ENCODE measurements at regions not wholly inside any gene's neighbourhood (a gene's known extent, or its start where the extent isn't known, plus 50 kb on each side); places are given as distances from the start of the nearest gene placed in this dataset.

DNA sequence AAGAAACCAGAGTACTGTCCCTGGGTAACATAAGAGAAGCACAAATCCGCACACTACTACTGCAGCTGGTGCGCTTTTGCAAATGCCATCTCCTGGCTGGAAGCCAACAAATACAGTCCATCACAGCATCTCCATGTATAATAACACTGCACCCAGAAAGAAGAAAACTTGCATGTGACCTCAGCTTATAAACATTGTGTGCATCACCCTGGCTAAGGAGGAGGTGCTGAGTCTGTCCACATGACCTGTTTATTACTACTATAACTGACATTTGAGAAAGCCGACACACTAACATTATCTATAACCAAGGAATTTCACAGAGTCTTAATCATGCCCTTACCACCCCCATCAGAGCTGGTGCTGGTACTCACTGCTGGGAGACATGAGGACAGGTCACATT is 516.8 kb downstream of the CFAP47 start:
- 54 to 67% methylated on average over 1 to 3 of the region's 3 CpGs for WGBS, 2 donors
- Histone ChIP-seq H3K27ac (no peak overlapping the region), H3K9me3 (no peaks in the 10 kb centered on the region), H3K4me1 (no peaks in the 10 kb centered on the region), H3K4me3 (no peak overlapping the region), H3K36me3 (no peaks in the 10 kb centered on the region), H3K27me3 (no peaks in the 10 kb centered on the region)
- DNase-seq = no peak
- intact Hi-C loops (cut with DNase I) = no loop called here
- TF ChIP-seq, protein P1, sequence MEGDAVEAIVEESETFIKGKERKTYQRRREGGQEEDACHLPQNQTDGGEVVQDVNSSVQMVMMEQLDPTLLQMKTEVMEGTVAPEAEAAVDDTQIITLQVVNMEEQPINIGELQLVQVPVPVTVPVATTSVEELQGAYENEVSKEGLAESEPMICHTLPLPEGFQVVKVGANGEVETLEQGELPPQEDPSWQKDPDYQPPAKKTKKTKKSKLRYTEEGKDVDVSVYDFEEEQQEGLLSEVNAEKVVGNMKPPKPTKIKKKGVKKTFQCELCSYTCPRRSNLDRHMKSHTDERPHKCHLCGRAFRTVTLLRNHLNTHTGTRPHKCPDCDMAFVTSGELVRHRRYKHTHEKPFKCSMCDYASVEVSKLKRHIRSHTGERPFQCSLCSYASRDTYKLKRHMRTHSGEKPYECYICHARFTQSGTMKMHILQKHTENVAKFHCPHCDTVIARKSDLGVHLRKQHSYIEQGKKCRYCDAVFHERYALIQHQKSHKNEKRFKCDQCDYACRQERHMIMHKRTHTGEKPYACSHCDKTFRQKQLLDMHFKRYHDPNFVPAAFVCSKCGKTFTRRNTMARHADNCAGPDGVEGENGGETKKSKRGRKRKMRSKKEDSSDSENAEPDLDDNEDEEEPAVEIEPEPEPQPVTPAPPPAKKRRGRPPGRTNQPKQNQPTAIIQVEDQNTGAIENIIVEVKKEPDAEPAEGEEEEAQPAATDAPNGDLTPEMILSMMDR (IDR thresholded peaks at IDR 0.05) = no peak
- no peak for TF ChIP-seq POLR2A (IDR thresholded peaks at IDR 0.05)

DNA sequence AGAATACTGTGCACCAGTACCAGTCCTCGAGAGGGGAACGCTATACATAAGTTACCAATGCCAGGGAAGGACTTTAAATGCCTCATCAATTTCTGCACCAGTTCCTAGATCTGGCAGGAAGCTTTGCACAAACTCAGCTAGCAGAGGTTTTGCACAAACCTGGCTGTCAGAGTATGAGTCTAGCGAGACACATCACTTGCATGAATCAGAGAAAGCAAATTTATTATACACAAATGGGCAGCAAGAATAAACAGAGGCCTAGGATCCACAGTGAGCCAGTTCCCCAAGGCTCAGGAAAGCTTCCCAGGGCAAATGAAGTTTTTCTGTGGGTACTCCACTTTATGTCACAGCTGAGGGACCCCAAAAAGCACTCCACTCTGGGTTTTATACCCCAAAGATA is 523.5 kb downstream of the CFAP47 start:
- Histone ChIP-seq H3K4me1 (no peaks in the 10 kb centered on the region), H3K27me3 (no peaks in the 10 kb centered on the region), H3K4me3 (no peak overlapping the region), H3K9me3 (no peaks in the 10 kb centered on the region), H3K27ac (no peak overlapping the region), H3K36me3 (no peaks in the 10 kb centered on the region)
- TF ChIP-seq POLR2A (IDR thresholded peaks at IDR 0.05) = no peak
- DNase-seq = no peak
- intact Hi-C loops (cut with DNase I) = no loop called here
- WGBS, 2 donors = 70 to 83% methylated on average over 2 to 3 of the region's 3 CpGs

DNA sequence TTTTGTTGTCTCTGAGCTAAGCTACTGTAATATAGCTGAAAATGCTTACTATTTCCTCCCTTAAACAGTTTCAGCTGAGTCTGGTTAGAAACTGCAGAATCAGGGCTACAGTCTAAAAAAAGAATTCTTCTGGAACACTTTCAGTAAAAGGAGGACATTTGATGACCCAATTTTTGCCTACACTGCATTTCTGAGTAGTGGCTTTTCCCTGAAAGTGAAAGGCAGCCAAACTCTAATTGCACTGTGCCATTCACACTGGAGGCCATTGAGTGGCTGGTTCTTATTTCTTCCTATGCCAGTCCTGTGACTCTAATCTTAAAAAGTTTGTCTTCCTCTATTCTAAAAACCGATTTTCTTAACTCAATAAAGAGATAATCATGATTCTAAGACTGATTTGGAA is 526.0 kb downstream of the CFAP47 start:
- H3K9me3 ChIP-seq = no peaks in the 10 kb centered on the region
- intact Hi-C loops (cut with DNase I) = no loop called here
- no peaks in the 10 kb centered on the region for H3K36me3 ChIP-seq
- DNase-seq = no peak
- TF ChIP-seq POLR2A (IDR thresholded peaks at IDR 0.05) = no peak
- TF ChIP-seq, protein P1 (IDR thresholded peaks at IDR 0.05) = no peak
- no peak overlapping the region for H3K27ac ChIP-seq
- H3K4me3 ChIP-seq = no peak overlapping the region
- H3K27me3 ChIP-seq = no peaks in the 10 kb centered on the region
- no peaks in the 10 kb centered on the region for H3K4me1 ChIP-seq
- 14 to 19% methylated on average over 1 of the region's 1 CpG for WGBS, 2 donors

DNA sequence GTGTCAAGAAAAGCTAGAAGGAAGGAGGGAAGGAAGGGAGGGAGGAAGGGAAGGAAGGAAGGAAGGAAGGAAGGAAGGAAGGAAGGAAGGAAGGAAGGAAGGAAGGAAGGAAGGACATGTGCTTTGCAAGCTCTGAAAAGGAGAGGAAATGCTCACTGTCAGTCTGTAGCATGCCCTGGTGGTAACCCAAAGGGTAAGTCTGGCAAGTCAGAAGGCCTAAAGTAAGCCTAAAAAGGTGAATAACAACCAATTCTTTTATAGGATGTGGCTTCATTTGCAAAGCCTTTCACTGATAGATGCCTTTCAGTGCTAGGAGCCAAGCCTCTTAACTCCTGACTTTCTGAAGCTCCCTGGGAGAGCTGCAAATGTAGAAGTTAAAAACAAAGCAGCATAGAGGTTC is 542.6 kb downstream of the CFAP47 start:
- no peak overlapping the region for H3K4me3 ChIP-seq
- H3K4me1 ChIP-seq = no peaks in the 10 kb centered on the region
- no peaks in the 10 kb centered on the region for H3K27me3 ChIP-seq
- DNase-seq = no peak
- no peak for TF ChIP-seq POLR2A (IDR thresholded peaks at IDR 0.05)
- TF ChIP-seq, protein P1 (IDR thresholded peaks at IDR 0.05) = no peak
- H3K27ac ChIP-seq = no peak overlapping the region
- H3K36me3 ChIP-seq = no peaks in the 10 kb centered on the region
- intact Hi-C loops (cut with DNase I) = no loop called here
- no peaks in the 10 kb centered on the region for H3K9me3 ChIP-seq

DNA sequence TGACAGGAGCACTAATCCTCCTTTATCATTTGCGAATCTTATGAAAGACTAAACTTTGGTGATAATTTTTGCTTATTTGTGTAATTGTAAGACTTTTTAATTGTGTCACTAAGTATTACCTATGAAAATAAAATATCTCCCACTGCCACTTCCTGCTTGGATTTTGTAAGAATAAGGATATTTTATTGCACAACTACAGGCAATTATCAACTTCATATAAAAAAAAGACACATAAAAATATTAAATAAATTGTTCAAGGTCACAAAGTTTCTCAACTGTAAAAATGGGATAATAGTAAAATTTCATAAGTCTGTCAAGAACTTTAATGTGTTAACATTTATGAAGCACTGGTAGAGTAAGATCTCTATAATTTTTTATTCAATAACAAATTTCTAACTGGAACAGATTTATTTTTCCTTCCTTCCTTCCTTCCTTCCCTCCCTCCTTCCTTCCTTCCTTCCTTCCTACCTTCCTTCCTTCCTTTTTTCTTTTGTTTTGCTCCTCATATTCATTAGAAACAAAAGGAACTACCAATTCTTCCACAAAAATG is 527.6 kb upstream of the FAM47C start:
- H3K4me3 ChIP-seq = no peak overlapping the region
- H3K36me3 ChIP-seq = no peaks in the 10 kb centered on the region
- no peak for DNase-seq
- no peaks in the 10 kb centered on the region for H3K4me1 ChIP-seq
- TF ChIP-seq, protein P1 (IDR thresholded peaks at IDR 0.05) = no peak
- TF ChIP-seq POLR2A (IDR thresholded peaks at IDR 0.05) = no peak
- intact Hi-C loops (cut with DNase I) = no loop called here
- no peaks in the 10 kb centered on the region for H3K9me3 ChIP-seq
- H3K27ac ChIP-seq = no peak overlapping the region
- H3K27me3 ChIP-seq = no peaks in the 10 kb centered on the region
- WGBS, 2 donors = 67 to 73% methylated on average over 1 of the region's 1 CpG

DNA sequence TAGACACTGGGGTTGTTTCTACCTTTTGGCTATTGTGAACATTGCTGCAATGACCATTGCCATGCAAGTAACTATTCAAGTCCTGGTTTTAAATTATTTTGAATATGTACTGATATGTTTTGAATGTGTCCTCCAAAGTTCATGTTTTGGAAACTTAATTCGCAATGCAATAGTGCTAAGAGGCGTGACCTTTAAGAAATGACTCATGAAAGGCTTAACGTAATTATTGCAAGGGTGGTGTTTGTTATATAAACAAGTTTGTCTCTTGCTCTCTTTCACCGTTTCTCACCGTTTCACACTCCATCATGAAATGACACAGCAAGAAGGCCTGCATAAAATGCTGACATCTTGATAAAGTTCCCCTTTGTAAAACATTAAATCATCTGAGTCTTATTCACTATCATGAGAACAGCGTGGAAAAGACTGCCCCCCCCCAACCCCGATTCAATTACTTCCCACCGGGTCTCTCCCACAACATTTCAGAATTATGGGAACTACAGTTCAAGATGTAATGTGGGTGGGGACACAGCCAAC is 506.9 kb upstream of the FAM47C start:
- Histone ChIP-seq H3K4me3 (no peak overlapping the region), H3K4me1 (no peaks in the 10 kb centered on the region), H3K27me3 (no peaks in the 10 kb centered on the region), H3K9me3 (no peaks in the 10 kb centered on the region), H3K36me3 (no peaks in the 10 kb centered on the region), H3K27ac (no peak overlapping the region)
- TF ChIP-seq POLR2A (IDR thresholded peaks at IDR 0.05) = no peak
- TF ChIP-seq, protein P1 (IDR thresholded peaks at IDR 0.05) = no peak
- DNase-seq = no peak
- WGBS, 2 donors = 62 to 74% methylated on average over 5 to 8 of the region's 8 CpGs
- intact Hi-C loops (cut with DNase I) = no loop called here
